ENCODE measurements at regions not wholly inside any gene's neighbourhood (a gene's known extent, or its start where the extent isn't known, plus 50 kb on each side); places are given as distances from the start of the nearest gene placed in this dataset.
A peak's percentile ranks its signal among the peaks of the same experiment; 100 is the strongest.

- in situ Hi-C loops (cut with HindIII; ENCODE audit: low sequenced_read_pairs) = no loop called here
- DNase-seq (ENCODE audit: low spot score) = no peak
These were observed 55.7 kb upstream of the PHACTR2 start for GRCh38 chr6:143621876-143622605.

GRCh38 chr6:143621159-143621873 is 56.4 kb upstream of the PHACTR2 start:
- in situ Hi-C loops (cut with HindIII; ENCODE audit: low sequenced_read_pairs) = no loop called here
- DNase-seq (ENCODE audit: low spot score) = no peak

GRCh38 chr6:143620447-143620846 is 57.3 kb upstream of the PHACTR2 start:
- in situ Hi-C loops (cut with HindIII; ENCODE audit: low sequenced_read_pairs) = no loop called here
- no peak for DNase-seq (ENCODE audit: low spot score)

DNA sequence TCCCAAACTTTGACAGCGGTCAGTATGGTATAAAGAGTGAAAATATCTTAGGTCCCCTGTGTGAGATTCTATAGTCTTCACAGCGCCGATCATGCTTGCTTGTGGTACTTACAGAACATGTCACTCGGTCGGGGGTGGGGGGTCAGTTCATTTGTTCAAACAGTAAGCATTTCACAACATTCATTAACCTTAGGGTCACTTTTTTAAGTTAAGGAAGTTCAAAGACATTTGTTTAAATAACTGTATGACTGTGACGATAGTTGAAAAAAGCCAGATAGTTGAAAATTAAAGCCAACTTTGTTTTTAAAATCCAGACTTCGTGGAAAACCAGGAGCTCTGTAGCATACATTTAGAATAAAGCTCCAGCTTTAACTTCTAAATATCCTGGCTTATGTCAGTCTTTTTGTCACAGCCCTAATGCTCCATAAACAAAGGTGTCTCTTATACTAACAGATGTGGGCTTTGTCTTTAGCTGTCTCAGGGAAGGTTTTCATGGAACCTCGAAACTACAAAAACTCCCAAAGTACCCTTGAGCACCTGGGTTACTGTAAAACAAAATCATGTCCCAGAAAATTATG is 57.9 kb upstream of the PHACTR2 start:
- in situ Hi-C loops (cut with HindIII; ENCODE audit: low sequenced_read_pairs) = no loop called here
- DNase-seq (ENCODE audit: low spot score) = no peak

GRCh38 chr6:143616741-143617140 is 61.0 kb upstream of the PHACTR2 start:
- in situ Hi-C loops (cut with HindIII; ENCODE audit: low sequenced_read_pairs) = no loop called here
- no peak for DNase-seq (ENCODE audit: low spot score)

DNA sequence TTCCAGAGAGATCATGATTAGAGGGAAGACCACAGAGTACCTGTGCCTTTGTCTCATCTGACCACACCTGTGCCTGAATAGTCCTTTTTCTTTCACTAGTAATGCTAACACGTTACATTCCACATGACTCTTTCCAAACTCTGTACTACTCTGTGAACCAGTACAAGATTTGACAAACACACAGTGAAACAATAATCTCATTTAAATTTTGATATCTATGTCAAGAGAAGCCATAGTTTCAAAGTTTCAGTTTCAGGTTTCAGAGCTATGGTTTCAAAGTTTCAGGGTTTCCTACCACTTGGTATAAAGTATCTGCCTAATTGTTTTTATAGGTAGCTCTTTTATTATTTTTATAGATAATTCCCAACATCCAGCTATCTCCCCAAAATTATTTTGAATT is 62.0 kb upstream of the PHACTR2 start:
- DNase-seq (ENCODE audit: low spot score) = no peak
- in situ Hi-C loops (cut with HindIII; ENCODE audit: low sequenced_read_pairs) = no loop called here

GRCh38 chr6:143614235-143614634 is 63.5 kb upstream of the PHACTR2 start:
- DNase-seq (ENCODE audit: low spot score) = no peak
- in situ Hi-C loops (cut with HindIII; ENCODE audit: low sequenced_read_pairs) = no loop called here

- in situ Hi-C loops (cut with HindIII; ENCODE audit: low sequenced_read_pairs) = no loop called here
These were observed 64.0 kb upstream of the PHACTR2 start for GRCh38 chr6:143613749-143614148.

GRCh38 chr6:143612186-143612585 is 65.6 kb upstream of the PHACTR2 start:
- no peak for DNase-seq (ENCODE audit: low spot score)
- in situ Hi-C loops (cut with HindIII; ENCODE audit: low sequenced_read_pairs) = no loop called here

More at GRCh38 chr6:143613749-143614148, 64.0 kb upstream of the PHACTR2 start:
- DNase-seq (ENCODE audit: low spot score) = no peak

DNA sequence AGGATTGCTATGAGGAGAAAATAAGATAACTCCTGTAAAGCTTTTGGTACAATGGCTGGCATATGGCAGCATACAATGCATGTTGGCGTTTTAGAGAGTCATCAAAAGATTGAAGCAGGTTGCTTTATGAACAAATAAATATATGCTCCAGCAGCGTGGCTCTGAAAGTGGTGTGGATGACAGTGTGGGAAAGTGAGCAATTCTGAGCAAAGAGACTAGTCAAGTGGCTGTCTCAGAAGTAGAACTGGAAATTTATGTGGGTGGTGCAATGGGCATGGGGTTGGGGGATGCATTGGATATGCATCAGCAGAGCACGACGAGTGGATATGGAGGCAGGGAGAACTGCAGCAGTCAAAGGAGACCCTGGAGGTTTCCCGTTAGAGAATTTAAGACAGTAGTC is 66.2 kb upstream of the PHACTR2 start:
- DNase-seq (ENCODE audit: low spot score) = no peak
- in situ Hi-C loops (cut with HindIII; ENCODE audit: low sequenced_read_pairs) = no loop called here

DNA sequence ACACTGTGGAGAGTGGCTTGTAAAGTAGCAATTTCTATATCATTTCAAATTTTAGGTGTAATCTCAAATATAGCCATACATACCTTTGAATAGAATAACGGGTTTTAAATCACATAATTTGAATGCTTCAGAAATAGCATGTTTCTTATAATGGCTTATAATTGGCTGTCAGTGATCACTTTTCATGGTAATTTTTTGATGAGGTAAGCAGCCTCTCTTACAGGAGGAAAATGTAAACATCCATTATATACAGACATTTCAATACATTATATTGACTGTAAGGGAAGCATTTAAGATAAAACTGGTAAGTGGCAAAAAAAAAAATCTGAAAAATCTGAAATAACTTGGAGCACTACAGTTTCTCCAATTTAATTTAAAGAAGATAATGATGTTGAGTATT is 67.8 kb upstream of the PHACTR2 start:
- in situ Hi-C loops (cut with HindIII; ENCODE audit: low sequenced_read_pairs) = no loop called here
- no peak for DNase-seq (ENCODE audit: low spot score)

- in situ Hi-C loops (cut with HindIII; ENCODE audit: low sequenced_read_pairs) = no loop called here
- no peak for DNase-seq (ENCODE audit: low spot score)
These were observed 68.3 kb upstream of the PHACTR2 start for GRCh38 chr6:143609501-143609900.

GRCh38 chr6:143608906-143609305 is 68.9 kb upstream of the PHACTR2 start:
- DNase-seq (ENCODE audit: low spot score) = no peak
- in situ Hi-C loops (cut with HindIII; ENCODE audit: low sequenced_read_pairs) = no loop called here

- in situ Hi-C loops (cut with HindIII; ENCODE audit: low sequenced_read_pairs) = no loop called here
- DNase-seq (ENCODE audit: low spot score) = peak; percentile 51
These were observed 69.8 kb upstream of the PHACTR2 start for GRCh38 chr6:143607974-143608373.

DNA sequence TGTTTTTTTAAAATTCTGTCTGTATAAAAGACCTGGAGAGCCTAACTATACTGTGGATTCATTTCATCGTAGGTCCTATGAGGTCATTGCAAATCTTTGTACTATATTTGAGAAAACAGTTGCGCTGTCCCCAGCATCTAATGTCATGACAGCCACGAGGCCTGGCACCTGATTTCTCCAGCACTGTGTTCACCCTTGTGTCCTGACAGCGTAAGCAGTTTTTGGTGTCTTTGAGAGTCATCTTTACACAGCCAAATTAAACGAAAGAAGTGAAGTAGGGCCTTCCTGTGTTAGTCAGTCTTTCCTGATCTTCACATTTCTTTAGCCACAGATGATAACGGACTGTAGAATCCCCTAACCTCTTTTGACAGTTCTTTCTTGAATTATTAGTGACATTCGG is 70.6 kb upstream of the PHACTR2 start:
- in situ Hi-C loops (cut with HindIII; ENCODE audit: low sequenced_read_pairs) = no loop called here
- no peak for DNase-seq (ENCODE audit: low spot score)

DNA sequence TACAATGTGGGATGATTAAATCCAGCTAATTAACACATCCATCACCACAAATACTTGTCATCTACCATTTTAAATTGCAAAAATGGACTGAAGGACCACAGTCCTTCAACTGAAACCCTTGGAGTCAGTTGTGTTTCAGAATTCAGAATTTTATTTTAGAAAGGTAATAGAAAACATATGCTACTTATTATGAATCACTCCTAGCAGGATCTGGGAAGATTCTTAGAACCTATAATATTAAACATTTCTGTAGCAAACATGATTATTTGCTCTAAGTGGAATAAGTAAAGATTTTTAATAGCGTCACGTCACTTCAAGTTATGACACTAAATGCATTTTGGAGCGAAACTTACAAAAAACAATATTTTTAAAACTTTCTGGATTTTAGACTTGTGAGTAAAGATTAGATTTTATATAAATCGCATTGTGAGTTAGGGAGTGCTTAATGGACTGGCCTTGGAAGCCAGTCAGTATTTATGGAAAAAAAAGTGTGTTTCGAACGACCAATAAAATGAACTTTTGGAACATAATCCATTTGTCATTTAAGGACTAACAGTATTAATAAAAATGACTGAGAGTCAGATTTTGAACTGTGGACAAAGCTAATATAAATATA is 71.8 kb upstream of the PHACTR2 start:
- DNase-seq (ENCODE audit: low spot score) = no peak
- in situ Hi-C loops (cut with HindIII; ENCODE audit: low sequenced_read_pairs) = no loop called here

- in situ Hi-C loops (cut with HindIII; ENCODE audit: low sequenced_read_pairs) = no loop called here
These were observed 74.3 kb upstream of the PHACTR2 start for GRCh38 chr6:143603455-143603854.

DNA sequence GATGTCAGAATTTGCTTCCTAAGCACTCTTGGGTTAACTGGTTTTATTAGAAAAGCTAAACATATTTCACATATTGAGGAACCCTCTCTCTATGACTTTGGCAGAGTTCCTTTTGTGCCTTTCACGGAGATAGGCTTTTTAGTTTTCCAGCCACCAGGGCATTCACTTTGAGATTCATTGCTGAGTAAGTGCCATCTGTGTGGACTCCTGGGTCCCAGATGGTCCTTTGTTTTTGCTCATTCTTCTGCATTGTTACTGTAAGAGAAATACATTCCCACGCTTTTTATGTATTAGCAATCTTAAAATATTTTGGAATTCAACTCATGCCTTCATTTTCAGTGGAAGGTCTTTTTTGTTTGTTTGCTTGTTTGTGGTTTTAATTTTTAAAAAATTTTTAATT is 76.3 kb upstream of the PHACTR2 start:
- no peak for DNase-seq (ENCODE audit: low spot score)
- in situ Hi-C loops (cut with HindIII; ENCODE audit: low sequenced_read_pairs) = no loop called here

More at GRCh38 chr6:143603455-143603854, 74.3 kb upstream of the PHACTR2 start:
- no peak for DNase-seq (ENCODE audit: low spot score)

- no peak for DNase-seq (ENCODE audit: low spot score)
- in situ Hi-C loops (cut with HindIII; ENCODE audit: low sequenced_read_pairs) = no loop called here
These were observed 76.9 kb upstream of the PHACTR2 start for GRCh38 chr6:143600821-143601220.

- no peak for DNase-seq (ENCODE audit: low spot score)
- in situ Hi-C loops (cut with HindIII; ENCODE audit: low sequenced_read_pairs) = no loop called here
These were observed 79.2 kb upstream of the PHACTR2 start for GRCh38 chr6:143598466-143599080.
